Lower leg skin (tissue), 3 donors: ENCODE measurements at regions not wholly inside any gene's neighbourhood (a gene's known extent, or its start where the extent isn't known, plus 50 kb on each side); places are given as distances from the start of the nearest gene placed in this dataset.
"Not testable (repeated sequence)": the region's sequence is repeated elsewhere in the genome, so short reads cannot be mapped to it uniquely, and the experiment has no call there.

Source experiments
- POLR2A ChIP-seq, 2 donors: fragments of 450-650 bp; IDR thresholded peaks; one replicate each; pipeline ENCODE4 v1.6.1; 2016 to 2017; ENCODE audit warnings: antibody characterized with exemption in 2 of 2, mild to moderate bottlenecking in 1 of 2, moderate library complexity in 1 of 2
- TF ChIP-seq, protein P1 (sequence below), 3 donors: fragments of 450-650 bp; IDR thresholded peaks; one replicate each; pipeline ENCODE4 v1.5.1; 2016; ENCODE audit warnings: antibody characterized with exemption in 3 of 3, mild to moderate bottlenecking in 3 of 3, moderate library complexity in 2 of 3

DNA sequence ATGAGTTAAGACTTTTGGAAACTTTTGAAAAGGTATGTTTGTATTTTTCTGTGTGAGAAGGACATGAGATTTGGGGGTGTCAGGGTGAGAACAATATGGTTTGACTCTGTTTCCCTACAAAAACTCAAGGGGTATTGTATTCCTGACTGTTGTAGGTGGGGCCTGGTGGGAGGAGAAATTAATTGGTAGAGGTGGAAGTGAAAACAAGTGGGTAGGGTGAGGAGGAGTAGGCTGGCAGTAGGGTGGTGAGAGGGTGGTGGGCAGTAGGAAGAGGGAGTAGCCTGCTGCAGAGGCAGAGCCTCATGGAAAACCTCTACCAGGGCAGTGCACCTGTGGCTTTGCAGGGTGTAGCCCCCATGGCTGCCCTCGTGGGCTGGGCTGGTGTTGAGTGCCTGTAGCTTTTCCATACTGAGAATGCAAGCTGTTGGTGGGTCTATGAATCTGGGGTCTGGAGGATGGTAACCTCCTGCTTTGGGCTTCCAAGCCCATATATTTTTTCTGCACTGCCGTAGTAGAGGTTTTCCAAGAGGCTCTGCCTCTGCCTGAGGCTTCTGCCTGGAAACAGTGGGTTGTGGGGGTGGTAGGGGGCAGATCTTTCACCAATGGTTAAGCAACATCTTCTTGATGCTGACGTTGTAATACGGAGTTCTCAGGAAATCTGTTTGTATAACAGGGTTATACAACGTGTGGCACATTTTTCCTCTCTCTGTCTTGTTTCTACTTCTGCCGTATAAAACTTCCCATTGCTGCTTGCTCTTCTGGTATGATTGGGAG lies 133.6 kb upstream of the ZNF519 start:
- TF ChIP-seq POLR2A (IDR thresholded peaks at IDR 0.05), result not testable (repeated sequence)
- TF ChIP-seq, protein P1, sequence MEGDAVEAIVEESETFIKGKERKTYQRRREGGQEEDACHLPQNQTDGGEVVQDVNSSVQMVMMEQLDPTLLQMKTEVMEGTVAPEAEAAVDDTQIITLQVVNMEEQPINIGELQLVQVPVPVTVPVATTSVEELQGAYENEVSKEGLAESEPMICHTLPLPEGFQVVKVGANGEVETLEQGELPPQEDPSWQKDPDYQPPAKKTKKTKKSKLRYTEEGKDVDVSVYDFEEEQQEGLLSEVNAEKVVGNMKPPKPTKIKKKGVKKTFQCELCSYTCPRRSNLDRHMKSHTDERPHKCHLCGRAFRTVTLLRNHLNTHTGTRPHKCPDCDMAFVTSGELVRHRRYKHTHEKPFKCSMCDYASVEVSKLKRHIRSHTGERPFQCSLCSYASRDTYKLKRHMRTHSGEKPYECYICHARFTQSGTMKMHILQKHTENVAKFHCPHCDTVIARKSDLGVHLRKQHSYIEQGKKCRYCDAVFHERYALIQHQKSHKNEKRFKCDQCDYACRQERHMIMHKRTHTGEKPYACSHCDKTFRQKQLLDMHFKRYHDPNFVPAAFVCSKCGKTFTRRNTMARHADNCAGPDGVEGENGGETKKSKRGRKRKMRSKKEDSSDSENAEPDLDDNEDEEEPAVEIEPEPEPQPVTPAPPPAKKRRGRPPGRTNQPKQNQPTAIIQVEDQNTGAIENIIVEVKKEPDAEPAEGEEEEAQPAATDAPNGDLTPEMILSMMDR (IDR thresholded peaks at IDR 0.05), result not testable (repeated sequence)
